IPS-18a (cell line): ENCODE measurements at regions not wholly inside any gene's neighbourhood (a gene's known extent, or its start where the extent isn't known, plus 50 kb on each side); places are given as distances from the start of the nearest gene placed in this dataset.
"Not testable (repeated sequence)": the region's sequence is repeated elsewhere in the genome, so short reads cannot be mapped to it uniquely, and the experiment has no call there.

Experiments used
- H3K27ac ChIP-seq: one replicate; pipeline ENCODE4 v1.5.1; 2013; ENCODE audit warnings: low read length
- H3K27me3 ChIP-seq: one replicate; pipeline ENCODE4 v1.6.1; 2013; ENCODE audit warnings: mild to moderate bottlenecking, low read length; ENCODE audit not compliant: control insufficient read depth, insufficient read depth
- H3K36me3 ChIP-seq: one replicate; pipeline ENCODE4 v1.6.1; 2013; ENCODE audit warnings: low read depth, low read length; ENCODE audit not compliant: control insufficient read depth
- H3K4me1 ChIP-seq: one replicate; pipeline ENCODE4 v1.6.1; 2013; ENCODE audit warnings: low read depth, low read length; ENCODE audit not compliant: control insufficient read depth
- H3K4me3 ChIP-seq: one replicate; pipeline ENCODE4 v1.5.1; 2013; ENCODE audit warnings: low read length
- H3K9ac ChIP-seq: one replicate; pipeline ENCODE4 v1.6.1; 2013; ENCODE audit warnings: mild to moderate bottlenecking, low read length, moderate library complexity
- H3K9me3 ChIP-seq: one replicate; pipeline ENCODE4 v1.6.1; 2013; ENCODE audit warnings: low read depth, low read length; ENCODE audit not compliant: control insufficient read depth

DNA sequence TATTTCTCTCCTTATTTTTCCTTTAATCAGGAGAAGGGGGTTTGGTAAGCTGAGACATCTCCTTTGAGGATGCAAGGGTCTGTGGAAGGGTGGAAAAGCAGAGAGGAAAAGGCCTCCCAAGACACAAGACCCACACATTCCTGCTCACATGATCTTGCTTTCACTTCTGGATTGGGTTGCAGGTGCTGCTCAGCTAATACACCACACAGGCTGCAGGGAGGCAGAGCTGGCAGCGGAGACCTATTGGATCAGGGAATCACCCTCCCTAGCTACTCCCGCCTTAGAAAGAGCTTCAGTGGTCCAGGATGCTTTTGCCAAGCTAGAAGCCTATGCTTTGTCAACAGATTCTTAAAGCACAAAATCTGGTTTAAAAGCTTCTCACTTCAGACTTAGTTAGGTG, 87.6 kb upstream of the IL33 start:
- H3K4me3 ChIP-seq: no peak overlapping the region
- H3K27ac ChIP-seq: no peak overlapping the region
- no peaks in the 10 kb centered on the region for H3K27me3 ChIP-seq
- no peaks in the 10 kb centered on the region for H3K36me3 ChIP-seq
- H3K9me3 ChIP-seq: no peaks in the 10 kb centered on the region
- H3K9ac ChIP-seq: no peak overlapping the region
- H3K4me1 ChIP-seq: no peaks in the 10 kb centered on the region

DNA sequence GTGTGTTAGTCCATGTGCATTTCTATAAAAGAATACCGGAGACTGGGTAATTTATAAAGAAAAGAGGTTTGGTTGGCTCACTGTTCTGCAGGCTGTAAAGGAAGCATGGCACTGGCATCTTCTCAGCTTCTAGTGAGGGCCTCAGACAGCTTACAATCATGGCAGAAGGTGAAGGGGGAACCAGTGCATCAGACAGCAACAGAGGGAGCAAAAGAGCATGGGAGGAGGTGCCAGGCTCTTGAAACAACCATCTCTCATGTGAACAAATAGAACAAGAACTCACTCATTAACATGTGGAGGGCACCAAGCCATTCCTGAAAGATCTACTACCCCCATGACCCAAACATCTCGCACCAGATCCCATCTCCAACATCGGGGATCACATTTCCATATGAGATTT, 89.2 kb upstream of the IL33 start:
- Histone ChIP-seq H3K36me3 (no peaks in the 10 kb centered on the region), H3K9ac (no peak overlapping the region), H3K27ac (no peak overlapping the region), H3K9me3 (no peaks in the 10 kb centered on the region), H3K4me1 (no peaks in the 10 kb centered on the region), H3K27me3 (no peaks in the 10 kb centered on the region), H3K4me3 (no peak overlapping the region)

DNA sequence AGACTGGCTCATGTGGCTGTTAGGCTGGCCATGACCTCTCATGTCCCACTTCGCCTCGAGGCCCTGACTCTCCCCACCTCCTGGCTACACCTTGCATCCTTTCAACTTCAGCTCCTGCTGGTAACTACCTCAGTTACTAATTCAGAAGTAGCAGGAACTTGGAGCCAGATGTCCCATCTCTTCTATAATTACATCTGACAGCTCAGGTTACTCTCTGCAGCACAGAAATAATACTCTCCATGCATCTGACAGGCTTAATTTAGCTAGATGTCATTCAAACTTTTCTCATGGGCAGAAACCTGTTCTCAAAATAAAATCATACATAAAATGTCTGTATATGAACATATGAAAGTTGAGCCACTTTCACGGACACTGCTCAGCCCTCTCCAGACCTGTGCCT, 92.2 kb upstream of the IL33 start:
- H3K27ac ChIP-seq: no peak overlapping the region
- no peaks in the 10 kb centered on the region for H3K36me3 ChIP-seq
- H3K27me3 ChIP-seq: no peaks in the 10 kb centered on the region
- H3K9ac ChIP-seq: no peak overlapping the region
- H3K9me3 ChIP-seq: no peaks in the 10 kb centered on the region
- H3K4me3 ChIP-seq: no peak overlapping the region
- H3K4me1 ChIP-seq: no peaks in the 10 kb centered on the region

DNA sequence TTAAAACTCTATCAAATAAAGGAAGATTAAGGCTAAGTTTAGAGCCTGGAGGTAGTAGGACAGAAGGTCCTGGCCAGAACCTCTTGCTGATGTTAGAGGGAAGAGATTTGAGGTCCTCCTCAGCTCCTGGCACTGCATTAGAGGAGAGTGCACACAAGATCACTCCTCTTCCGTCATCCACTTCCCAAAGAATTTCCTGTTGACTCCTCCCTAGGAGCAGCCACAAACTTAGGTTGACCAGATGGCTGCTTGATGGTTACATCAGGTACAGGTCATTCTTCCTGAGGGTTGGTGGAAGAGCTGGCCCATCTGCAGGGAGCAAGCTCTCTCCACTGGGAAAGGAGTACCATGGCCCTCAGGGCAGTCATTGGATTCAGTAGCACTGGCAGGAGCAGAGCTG, 93.9 kb upstream of the IL33 start:
- no peaks in the 10 kb centered on the region for H3K9me3 ChIP-seq
- H3K4me1 ChIP-seq: no peaks in the 10 kb centered on the region
- H3K9ac ChIP-seq: no peak overlapping the region

DNA sequence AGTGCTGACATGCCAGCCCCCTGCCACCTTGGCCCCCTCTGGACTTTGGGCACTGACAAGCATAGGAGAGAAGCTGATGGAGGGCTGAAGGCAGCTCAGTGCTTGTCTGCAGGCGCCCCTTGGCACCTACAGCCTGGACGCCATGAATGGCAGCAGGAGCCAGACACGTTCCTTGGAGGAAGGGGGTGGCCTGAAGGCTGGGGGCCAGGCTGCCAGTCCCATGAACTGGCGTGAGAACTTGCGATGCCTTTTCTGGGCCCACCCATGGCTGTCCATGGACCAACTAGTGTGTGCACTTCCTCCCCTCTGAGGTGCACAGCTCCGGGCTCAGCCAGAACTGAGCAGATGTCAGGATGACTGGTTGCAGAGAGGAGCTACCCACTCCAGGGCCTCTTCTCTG, 99.0 kb upstream of the RANBP6 start:
- Histone ChIP-seq H3K27me3 (no peaks in the 10 kb centered on the region), H3K9me3 (no peaks in the 10 kb centered on the region), H3K4me1 (no peaks in the 10 kb centered on the region), H3K9ac (no peak overlapping the region), H3K4me3 (no peak overlapping the region), H3K27ac (no peak overlapping the region), H3K36me3 (no peaks in the 10 kb centered on the region)

More for the DNA sequence above, 93.9 kb upstream of the IL33 start:
- H3K4me3 ChIP-seq: no peak overlapping the region
- H3K36me3 ChIP-seq: no peaks in the 10 kb centered on the region
- no peak overlapping the region for H3K27ac ChIP-seq
- H3K27me3 ChIP-seq: no peaks in the 10 kb centered on the region

DNA sequence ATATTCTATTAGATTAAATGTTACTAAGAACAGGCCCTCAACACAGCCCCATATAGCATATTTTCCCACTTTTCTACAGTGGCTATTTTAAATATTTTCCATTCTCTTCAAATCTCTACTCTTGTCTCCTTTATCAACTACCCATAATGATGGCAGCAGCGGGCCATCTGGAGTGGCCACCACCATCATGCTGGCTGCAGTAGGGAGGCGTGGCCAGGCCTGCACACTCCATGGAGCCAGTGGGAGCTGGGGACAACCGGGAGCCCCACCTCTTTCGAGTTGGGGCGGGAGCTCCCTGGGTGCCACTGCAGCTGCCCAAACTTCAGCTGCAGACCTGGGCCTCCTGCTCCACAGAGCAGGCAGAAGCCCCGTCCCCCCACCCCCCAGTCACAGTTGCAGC, 98.4 kb upstream of the RANBP6 start:
- Histone ChIP-seq H3K4me3 (no peak overlapping the region), H3K4me1 (no peaks in the 10 kb centered on the region), H3K9me3 (no peaks in the 10 kb centered on the region), H3K27me3 (no peaks in the 10 kb centered on the region), H3K9ac (no peak overlapping the region), H3K36me3 (no peaks in the 10 kb centered on the region), H3K27ac (no peak overlapping the region)

DNA sequence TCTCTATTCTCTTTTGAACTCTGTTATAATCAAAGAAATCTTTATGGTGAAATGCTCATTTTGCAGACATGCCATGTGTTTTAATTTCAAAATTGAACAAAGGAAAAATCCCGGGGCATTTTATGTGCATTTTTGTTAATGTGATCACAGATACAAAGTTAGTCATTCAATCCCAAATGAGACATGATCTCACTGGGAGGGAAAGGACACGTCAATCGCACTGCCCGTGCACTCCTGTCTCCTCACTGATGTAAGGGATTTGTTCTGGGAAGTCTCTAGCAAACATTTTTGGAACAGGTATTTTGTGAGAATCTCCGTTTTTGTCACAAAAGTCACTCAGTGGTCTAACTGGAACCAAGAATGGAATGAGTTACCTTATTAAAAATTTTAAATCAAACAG, 97.9 kb upstream of the RANBP6 start:
- no peaks in the 10 kb centered on the region for H3K9me3 ChIP-seq
- no peaks in the 10 kb centered on the region for H3K36me3 ChIP-seq
- H3K27me3 ChIP-seq: no peaks in the 10 kb centered on the region
- H3K27ac ChIP-seq: no peak overlapping the region
- H3K4me1 ChIP-seq: no peaks in the 10 kb centered on the region
- no peak overlapping the region for H3K4me3 ChIP-seq
- no peak overlapping the region for H3K9ac ChIP-seq

DNA sequence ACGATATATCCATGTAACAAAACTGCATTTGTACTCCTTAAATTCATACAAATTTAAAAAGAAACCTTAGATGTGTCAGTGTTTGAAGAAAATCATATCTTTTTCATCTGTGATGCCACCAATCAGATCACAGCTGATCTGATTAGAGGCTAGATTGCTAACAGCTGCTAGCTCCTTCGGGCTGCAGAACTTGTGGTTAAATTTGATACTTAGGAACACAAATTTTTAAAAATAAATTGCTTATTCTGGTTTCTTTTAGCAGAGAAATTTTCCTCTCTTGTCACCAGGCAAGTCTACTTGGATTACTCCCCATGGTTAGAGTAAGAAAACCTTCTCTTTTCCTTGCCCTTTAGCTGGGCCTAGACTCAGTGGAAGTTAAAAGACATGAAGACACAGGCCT, 94.6 kb upstream of the RANBP6 start:
- Histone ChIP-seq H3K4me1 (no peaks in the 10 kb centered on the region), H3K4me3 (no peak overlapping the region), H3K9ac (no peak overlapping the region), H3K9me3 (no peaks in the 10 kb centered on the region), H3K27me3 (no peaks in the 10 kb centered on the region), H3K27ac (no peak overlapping the region), H3K36me3 (no peaks in the 10 kb centered on the region)

DNA sequence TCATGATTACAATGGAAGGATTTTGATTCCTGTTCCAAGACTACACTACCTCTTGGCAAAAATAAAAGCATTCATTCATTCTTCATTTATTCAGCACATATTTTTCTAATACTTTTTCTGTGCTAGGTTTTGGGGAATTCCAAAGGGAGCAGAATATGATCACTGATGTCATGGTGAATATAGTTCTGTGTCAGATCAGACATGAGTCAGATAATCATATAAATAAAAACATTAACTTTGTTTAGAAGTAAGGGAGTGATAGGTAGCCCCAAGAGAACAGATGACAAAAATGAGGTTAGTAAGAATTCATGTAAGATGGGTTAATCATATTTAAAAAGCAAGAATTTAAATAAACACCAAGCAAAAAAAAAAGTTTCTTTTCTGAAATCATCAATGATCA, 94.1 kb upstream of the RANBP6 start:
- Histone ChIP-seq H3K27me3 (no peaks in the 10 kb centered on the region), H3K27ac (no peak overlapping the region), H3K9ac (no peak overlapping the region), H3K9me3 (no peaks in the 10 kb centered on the region), H3K4me1 (no peaks in the 10 kb centered on the region), H3K36me3 (no peaks in the 10 kb centered on the region), H3K4me3 (no peak overlapping the region)

DNA sequence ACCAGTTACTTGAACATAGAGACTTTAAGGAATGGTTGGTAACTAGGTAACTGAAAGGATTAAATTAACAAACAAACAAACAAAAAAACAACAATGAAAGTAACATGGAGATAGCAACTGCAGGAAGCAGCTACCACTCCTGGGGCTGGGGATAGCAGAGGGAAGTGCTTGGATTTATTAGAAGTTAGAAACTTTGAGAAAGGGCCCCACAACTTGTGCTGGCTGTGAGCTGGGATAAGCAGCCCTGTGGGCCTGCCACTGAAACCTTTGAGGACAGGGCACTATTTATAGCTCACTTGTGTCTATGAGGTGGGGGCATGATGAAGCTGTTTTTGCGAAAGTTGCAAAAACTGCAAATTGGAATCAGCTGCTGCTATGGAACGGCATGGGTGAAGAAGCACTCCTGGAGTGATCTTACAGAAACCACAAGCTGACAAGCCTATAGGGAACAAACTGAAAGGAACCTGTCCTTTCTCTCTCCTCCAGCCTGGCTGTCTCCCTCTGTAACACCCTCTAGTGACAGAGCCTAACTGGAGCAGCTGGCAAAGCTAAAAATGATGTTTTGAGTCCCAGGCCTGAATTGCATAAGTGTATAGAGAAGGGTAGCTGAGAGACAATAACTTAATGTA, 91.4 kb upstream of the RANBP6 start:
- no peak overlapping the region for H3K4me3 ChIP-seq
- no peaks in the 10 kb centered on the region for H3K27me3 ChIP-seq
- H3K36me3 ChIP-seq: no peaks in the 10 kb centered on the region
- H3K27ac ChIP-seq: no peak overlapping the region
- no peaks in the 10 kb centered on the region for H3K4me1 ChIP-seq
- no peak overlapping the region for H3K9ac ChIP-seq
- H3K9me3 ChIP-seq: no peaks in the 10 kb centered on the region

DNA sequence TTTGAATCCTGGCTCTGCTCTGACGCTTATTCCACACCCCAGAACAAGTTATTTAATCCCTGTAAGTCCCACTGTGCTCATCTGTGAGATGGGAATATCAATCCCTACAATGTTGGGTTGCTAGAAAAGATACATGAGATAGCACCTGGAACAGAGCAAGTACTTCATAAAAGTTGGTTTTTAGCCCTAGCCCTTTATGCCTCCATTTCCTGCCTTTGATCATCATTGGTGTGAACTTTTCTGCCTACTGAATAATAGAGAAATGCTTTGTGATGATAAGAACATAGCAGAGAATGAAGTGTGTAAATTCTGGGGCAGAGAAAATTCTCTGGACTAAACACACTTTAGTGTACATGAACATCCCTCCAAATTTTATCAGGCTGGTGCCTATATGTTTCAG, 90.3 kb upstream of the RANBP6 start:
- no peak overlapping the region for H3K4me3 ChIP-seq
- H3K4me1 ChIP-seq: no peaks in the 10 kb centered on the region

DNA sequence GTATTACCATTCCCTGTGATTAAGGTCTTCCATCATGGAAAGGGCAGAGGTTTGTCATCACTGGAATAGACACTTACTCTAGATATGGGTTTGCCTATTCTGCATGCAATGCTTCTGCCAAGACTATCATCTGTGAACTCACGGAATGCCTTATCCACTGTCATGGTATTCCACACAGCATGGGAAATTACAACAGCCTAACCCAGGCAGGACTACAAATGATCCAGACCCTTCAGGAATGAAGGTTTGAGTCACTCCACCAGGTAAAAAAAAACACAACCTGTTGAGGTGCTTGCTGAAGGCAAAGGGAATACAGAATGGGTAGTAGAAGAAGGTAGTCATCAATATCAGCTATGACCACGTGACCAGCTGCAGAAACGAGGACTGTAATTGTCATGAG, 89.0 kb upstream of the RANBP6 start:
- H3K4me3 ChIP-seq, H3K4me1 ChIP-seq, H3K9me3 ChIP-seq, H3K9ac ChIP-seq, H3K36me3 ChIP-seq, H3K27ac ChIP-seq, H3K27me3 ChIP-seq: not testable (repeated sequence)

More for the DNA sequence above, 90.3 kb upstream of the RANBP6 start:
- Histone ChIP-seq H3K9me3 (no peaks in the 10 kb centered on the region), H3K27me3 (no peaks in the 10 kb centered on the region), H3K9ac (no peak overlapping the region), H3K36me3 (no peaks in the 10 kb centered on the region), H3K27ac (no peak overlapping the region)
